GM12874 (cell line): ENCODE measurements at regions not wholly inside any gene's neighbourhood (a gene's known extent, or its start where the extent isn't known, plus 50 kb on each side); places are given as distances from the start of the nearest gene placed in this dataset.
A peak's percentile ranks its signal among the peaks of the same experiment; 100 is the strongest.

Experiments used
- TF ChIP-seq, protein P1 (sequence below): IDR thresholded peaks from 2 replicates; pipeline ENCODE4 v1.5.1; 2011; ENCODE audit warnings: low read depth, mild to moderate bottlenecking, control low read depth, low read length, moderate library complexity; ENCODE audit not compliant: insufficient read depth

DNA sequence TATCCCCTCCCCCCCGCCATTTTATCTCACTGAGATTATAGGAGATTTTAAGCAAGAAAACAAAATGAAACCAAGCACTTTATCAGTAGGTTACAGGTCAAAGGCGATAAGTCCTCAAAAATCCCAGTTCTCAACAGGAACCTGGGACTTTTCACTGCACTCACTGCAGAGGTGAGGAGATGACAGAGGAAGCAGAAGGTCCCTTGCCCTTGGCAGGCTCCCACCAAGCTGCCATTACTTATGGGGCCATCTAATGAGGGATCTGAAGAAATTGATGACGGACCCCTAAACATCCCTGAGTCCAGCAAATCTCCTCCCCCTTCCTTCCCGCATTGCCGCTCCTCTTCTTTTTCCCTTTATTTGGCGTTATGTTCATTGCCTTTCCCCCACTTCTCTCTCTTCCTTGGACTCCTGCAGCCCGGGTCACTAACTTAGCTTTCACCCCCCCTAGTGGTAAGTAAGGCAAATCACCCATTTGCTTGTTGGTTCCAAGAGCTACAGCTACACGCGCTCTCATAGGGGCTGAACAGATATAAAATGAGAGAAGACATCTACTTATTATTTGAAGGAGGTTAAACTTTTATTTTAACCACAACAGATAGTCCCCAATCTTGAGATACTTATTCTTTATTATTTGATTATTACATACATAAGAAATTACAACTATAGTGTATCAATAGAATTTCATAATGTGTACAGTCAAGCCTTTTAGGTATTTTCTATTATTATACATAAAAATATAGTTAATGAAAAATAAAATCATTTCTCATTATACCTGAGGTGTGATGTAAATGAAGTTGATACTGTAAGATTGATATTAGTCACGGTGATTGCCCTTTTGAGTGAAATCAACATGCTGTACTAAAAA, 52.0 kb upstream of the ARGLU1 start:
- TF ChIP-seq, protein P1, sequence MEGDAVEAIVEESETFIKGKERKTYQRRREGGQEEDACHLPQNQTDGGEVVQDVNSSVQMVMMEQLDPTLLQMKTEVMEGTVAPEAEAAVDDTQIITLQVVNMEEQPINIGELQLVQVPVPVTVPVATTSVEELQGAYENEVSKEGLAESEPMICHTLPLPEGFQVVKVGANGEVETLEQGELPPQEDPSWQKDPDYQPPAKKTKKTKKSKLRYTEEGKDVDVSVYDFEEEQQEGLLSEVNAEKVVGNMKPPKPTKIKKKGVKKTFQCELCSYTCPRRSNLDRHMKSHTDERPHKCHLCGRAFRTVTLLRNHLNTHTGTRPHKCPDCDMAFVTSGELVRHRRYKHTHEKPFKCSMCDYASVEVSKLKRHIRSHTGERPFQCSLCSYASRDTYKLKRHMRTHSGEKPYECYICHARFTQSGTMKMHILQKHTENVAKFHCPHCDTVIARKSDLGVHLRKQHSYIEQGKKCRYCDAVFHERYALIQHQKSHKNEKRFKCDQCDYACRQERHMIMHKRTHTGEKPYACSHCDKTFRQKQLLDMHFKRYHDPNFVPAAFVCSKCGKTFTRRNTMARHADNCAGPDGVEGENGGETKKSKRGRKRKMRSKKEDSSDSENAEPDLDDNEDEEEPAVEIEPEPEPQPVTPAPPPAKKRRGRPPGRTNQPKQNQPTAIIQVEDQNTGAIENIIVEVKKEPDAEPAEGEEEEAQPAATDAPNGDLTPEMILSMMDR: peak; percentile 74
